ENCODE measurements at regions not wholly inside any gene's neighbourhood (a gene's known extent, or its start where the extent isn't known, plus 50 kb on each side); places are given as distances from the start of the nearest gene placed in this dataset.

DNA sequence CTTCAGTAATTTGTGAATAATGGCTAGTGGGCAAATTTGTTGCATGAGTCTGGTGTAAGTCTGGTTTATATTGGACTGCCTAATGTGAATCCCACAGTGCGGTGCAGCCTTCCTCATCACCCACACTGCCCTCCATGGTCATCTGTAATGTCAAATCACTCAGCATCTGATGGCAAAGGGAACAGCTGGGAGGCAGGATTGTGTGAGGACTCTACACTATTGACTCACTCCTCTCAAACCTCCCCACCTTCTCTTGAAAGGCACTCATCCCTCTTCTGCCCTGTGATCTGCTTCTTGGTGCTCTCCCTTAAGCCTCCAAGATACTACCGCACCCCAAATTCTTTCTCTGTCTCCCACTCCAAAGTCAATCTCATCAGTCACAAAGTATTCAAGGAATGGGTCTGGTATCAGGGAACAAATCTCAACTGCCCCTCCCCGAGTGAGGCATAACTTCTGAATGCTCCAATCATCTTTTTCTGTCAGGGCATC lies 146.0 kb upstream of the BEND6 start:
- CTCF ChIA-PET, result no interaction called here
- H2AFZ ChIP-seq (ENCODE audit: insufficient read depth, low read depth, low read length, poor library complexity, severe bottlenecking), result no peak overlapping the region
- no peak overlapping the region for H3K9ac ChIP-seq (ENCODE audit: low read length)
- Mint-ChIP-seq H3K27ac (no peak overlapping the region), H3K27me3 (no peaks in the 10 kb centered on the region), H3K4me3 (no peak overlapping the region), H3K4me1 (no peaks in the 10 kb centered on the region), H3K9me3 (ENCODE audit: insufficient read depth) (no peaks in the 10 kb centered on the region)
- H3K4me3 ChIP-seq (ENCODE audit: control extremely low read depth in 1 of 5, extremely low read depth in 1 of 5, insufficient read depth in 1 of 5, low read depth in 2 of 5, low read length in 4 of 5), result no peak overlapping the region
- H3K27me3 ChIP-seq (replicated peaks in 1 of 4; ENCODE audit: control extremely low read depth in 1 of 4, control insufficient read depth in 3 of 4, insufficient read depth in 4 of 4, low read length in 3 of 4), result no peaks in the 10 kb centered on the region
- H3K9me3 ChIP-seq (ENCODE audit: control extremely low read depth in 1 of 3, control insufficient read depth in 2 of 3, insufficient read depth in 1 of 3, low read length in 2 of 3), result no peaks in the 10 kb centered on the region
- POLR2A ChIA-PET, result no interaction called here
- no peak for ATAC-seq (ENCODE audit: low read depth)
- H3K27ac ChIP-seq (ENCODE audit: low read length in 2 of 2), result no peak overlapping the region
- intact Hi-C loops (cut with micrococcal nuclease), result no loop called here
- H3K4me2 ChIP-seq (replicated peaks; ENCODE audit: low read depth, low read length, poor library complexity, severe bottlenecking), result no peak overlapping the region
- no peak for DNase-seq
- no peaks in the 10 kb centered on the region for H3K4me1 ChIP-seq (ENCODE audit: control insufficient read depth in 2 of 2, insufficient read depth in 2 of 2, low read length in 2 of 2)
- H3K79me2 ChIP-seq (ENCODE audit: control insufficient read depth, insufficient read depth, low read length), result no peaks in the 10 kb centered on the region
- no peaks in the 10 kb centered on the region for H4K20me1 ChIP-seq (ENCODE audit: control insufficient read depth, insufficient read depth, low read length, poor library complexity, severe bottlenecking)
- 100% methylated on average over 1 of the region's 3 CpGs for WGBS (ENCODE audit: insufficient coverage)
- no peaks in the 10 kb centered on the region for H3K36me3 ChIP-seq (replicated peaks in 1 of 2; ENCODE audit: control extremely low read depth in 1 of 2, control insufficient read depth in 1 of 2, extremely low read depth in 1 of 2, insufficient read depth in 2 of 2, low read length in 1 of 2)
- TF ChIP-seq, protein P1, sequence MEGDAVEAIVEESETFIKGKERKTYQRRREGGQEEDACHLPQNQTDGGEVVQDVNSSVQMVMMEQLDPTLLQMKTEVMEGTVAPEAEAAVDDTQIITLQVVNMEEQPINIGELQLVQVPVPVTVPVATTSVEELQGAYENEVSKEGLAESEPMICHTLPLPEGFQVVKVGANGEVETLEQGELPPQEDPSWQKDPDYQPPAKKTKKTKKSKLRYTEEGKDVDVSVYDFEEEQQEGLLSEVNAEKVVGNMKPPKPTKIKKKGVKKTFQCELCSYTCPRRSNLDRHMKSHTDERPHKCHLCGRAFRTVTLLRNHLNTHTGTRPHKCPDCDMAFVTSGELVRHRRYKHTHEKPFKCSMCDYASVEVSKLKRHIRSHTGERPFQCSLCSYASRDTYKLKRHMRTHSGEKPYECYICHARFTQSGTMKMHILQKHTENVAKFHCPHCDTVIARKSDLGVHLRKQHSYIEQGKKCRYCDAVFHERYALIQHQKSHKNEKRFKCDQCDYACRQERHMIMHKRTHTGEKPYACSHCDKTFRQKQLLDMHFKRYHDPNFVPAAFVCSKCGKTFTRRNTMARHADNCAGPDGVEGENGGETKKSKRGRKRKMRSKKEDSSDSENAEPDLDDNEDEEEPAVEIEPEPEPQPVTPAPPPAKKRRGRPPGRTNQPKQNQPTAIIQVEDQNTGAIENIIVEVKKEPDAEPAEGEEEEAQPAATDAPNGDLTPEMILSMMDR (IDR thresholded peaks at IDR 0.05), result no peak
- TF ChIP-seq EZH2 (IDR thresholded peaks at IDR 0.05; ENCODE audit: borderline replicate concordance, insufficient read depth, low read depth, low read length, poor library complexity, severe bottlenecking), result no peak

DNA sequence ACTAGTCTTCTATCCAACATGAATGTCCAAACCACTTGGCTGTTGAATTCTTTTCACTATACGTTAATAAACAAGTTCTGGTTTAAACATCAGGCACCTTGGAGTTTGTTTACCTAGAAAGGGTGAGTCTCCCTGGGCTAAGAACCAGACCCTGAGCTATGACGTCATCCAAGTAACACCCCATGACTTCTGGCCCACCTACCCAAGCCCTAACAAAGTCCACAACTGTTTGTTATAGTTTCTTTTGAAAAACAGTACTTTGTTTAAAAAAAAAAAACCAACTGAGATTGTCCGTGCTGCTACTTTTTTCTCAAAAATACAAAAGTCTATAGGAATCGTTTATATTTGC lies 146.9 kb upstream of the BEND6 start:
- no peak for TF ChIP-seq EZH2 (IDR thresholded peaks at IDR 0.05; ENCODE audit: borderline replicate concordance, insufficient read depth, low read depth, low read length, poor library complexity, severe bottlenecking)
- TF ChIP-seq, protein P1 (IDR thresholded peaks at IDR 0.05), result no peak
- Mint-ChIP-seq H3K4me1 (no peaks in the 10 kb centered on the region), H3K27me3 (no peaks in the 10 kb centered on the region), H3K27ac (no peak overlapping the region), H3K9me3 (ENCODE audit: insufficient read depth) (no peaks in the 10 kb centered on the region), H3K4me3 (no peak overlapping the region)
- ATAC-seq (ENCODE audit: low read depth) (no peak), DNase-seq (no peak)
- intact Hi-C loops (cut with micrococcal nuclease), result no loop called here
- Histone ChIP-seq H3K79me2 (ENCODE audit: control insufficient read depth, insufficient read depth, low read length) (no peaks in the 10 kb centered on the region), H3K36me3 (replicated peaks in 1 of 2; ENCODE audit: control extremely low read depth in 1 of 2, control insufficient read depth in 1 of 2, extremely low read depth in 1 of 2, insufficient read depth in 2 of 2, low read length in 1 of 2) (no peaks in the 10 kb centered on the region), H3K27ac (ENCODE audit: low read length in 2 of 2) (no peak overlapping the region), H4K20me1 (ENCODE audit: control insufficient read depth, insufficient read depth, low read length, poor library complexity, severe bottlenecking) (no peaks in the 10 kb centered on the region), H2AFZ (ENCODE audit: insufficient read depth, low read depth, low read length, poor library complexity, severe bottlenecking) (no peak overlapping the region), H3K4me1 (ENCODE audit: control insufficient read depth in 2 of 2, insufficient read depth in 2 of 2, low read length in 2 of 2) (no peaks in the 10 kb centered on the region), H3K4me3 (ENCODE audit: control extremely low read depth in 1 of 5, extremely low read depth in 1 of 5, insufficient read depth in 1 of 5, low read depth in 2 of 5, low read length in 4 of 5) (no peak overlapping the region), H3K9ac (ENCODE audit: low read length) (no peak overlapping the region), H3K9me3 (ENCODE audit: control extremely low read depth in 1 of 3, control insufficient read depth in 2 of 3, insufficient read depth in 1 of 3, low read length in 2 of 3) (no peaks in the 10 kb centered on the region), H3K27me3 (replicated peaks in 1 of 4; ENCODE audit: control extremely low read depth in 1 of 4, control insufficient read depth in 3 of 4, insufficient read depth in 4 of 4, low read length in 3 of 4) (no peaks in the 10 kb centered on the region), H3K4me2 (replicated peaks; ENCODE audit: low read depth, low read length, poor library complexity, severe bottlenecking) (no peak overlapping the region)
- no CpG with 5 or more reads among the region's 4 CpGs for WGBS (ENCODE audit: insufficient coverage)
- ChIA-PET CTCF (interaction anchor here (0.7 kb wide), 1 partner anchor 33 kb away, joined by 3 read pairs; no protein-coding TSS in a partner anchor), POLR2A (no interaction called here)

Data from B cell (primary cell).